ENCODE measurements at regions not wholly inside any gene's neighbourhood (a gene's known extent, or its start where the extent isn't known, plus 50 kb on each side); places are given as distances from the start of the nearest gene placed in this dataset.
"Not testable (repeated sequence)": the region's sequence is repeated elsewhere in the genome, so short reads cannot be mapped to it uniquely, and the experiment has no call there.

GRCh38 chr3:4166540-4166939 lies 136.6 kb upstream of the SETMAR start:
- DNase-seq (no peak), ATAC-seq (no peak)
- intact Hi-C loops (cut with DNase I, micrococcal nuclease), result no loop called here

DNA sequence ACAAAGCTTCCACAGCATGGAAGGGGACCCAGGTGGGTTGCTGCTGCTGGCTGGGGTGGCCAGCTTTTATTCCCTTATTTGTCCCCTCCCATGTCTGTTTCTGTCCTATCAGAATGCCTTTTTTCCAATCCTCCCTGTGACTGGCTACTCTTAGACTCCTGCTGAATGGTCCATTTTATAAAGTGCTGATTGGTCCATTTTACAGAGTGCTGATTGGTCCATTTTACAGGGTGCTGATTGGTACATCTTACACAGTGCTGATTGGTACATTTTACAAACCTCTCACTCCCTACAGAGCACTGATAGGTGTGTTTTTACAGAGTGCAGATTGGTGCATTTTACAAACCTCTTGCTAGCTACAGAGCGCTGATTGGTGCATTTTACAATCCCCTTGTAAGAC lies 135.9 kb upstream of the SETMAR start:
- H3K9me3 ChIP-seq; H3K36me3 ChIP-seq (ENCODE audit: low read depth); ATAC-seq; DNase-seq; intact Hi-C loops (cut with DNase I, micrococcal nuclease); H3K4me3 ChIP-seq; H3K4me1 ChIP-seq (ENCODE audit: low read depth): not testable (repeated sequence)

More at GRCh38 chr3:4166540-4166939, 136.6 kb upstream of the SETMAR start:
- no peaks in the 10 kb centered on the region for H3K36me3 ChIP-seq (ENCODE audit: low read depth)
- no peaks in the 10 kb centered on the region for H3K4me1 ChIP-seq (ENCODE audit: low read depth)
- no peak overlapping the region for H3K4me3 ChIP-seq
- TF ChIP-seq, protein P1, sequence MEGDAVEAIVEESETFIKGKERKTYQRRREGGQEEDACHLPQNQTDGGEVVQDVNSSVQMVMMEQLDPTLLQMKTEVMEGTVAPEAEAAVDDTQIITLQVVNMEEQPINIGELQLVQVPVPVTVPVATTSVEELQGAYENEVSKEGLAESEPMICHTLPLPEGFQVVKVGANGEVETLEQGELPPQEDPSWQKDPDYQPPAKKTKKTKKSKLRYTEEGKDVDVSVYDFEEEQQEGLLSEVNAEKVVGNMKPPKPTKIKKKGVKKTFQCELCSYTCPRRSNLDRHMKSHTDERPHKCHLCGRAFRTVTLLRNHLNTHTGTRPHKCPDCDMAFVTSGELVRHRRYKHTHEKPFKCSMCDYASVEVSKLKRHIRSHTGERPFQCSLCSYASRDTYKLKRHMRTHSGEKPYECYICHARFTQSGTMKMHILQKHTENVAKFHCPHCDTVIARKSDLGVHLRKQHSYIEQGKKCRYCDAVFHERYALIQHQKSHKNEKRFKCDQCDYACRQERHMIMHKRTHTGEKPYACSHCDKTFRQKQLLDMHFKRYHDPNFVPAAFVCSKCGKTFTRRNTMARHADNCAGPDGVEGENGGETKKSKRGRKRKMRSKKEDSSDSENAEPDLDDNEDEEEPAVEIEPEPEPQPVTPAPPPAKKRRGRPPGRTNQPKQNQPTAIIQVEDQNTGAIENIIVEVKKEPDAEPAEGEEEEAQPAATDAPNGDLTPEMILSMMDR (IDR thresholded peaks at IDR 0.05), result no peak
- H3K9me3 ChIP-seq, result no peaks in the 10 kb centered on the region

GRCh38 chr3:4174791-4175190 lies 128.4 kb upstream of the SETMAR start:
- no peaks in the 10 kb centered on the region for H3K4me1 ChIP-seq (ENCODE audit: low read depth)
- H3K4me3 ChIP-seq, result no peak overlapping the region
- peaks cover 3% of the 10 kb centered on the region for H3K9me3 ChIP-seq
- TF ChIP-seq, protein P1 (IDR thresholded peaks at IDR 0.05), result no peak
- ATAC-seq (no peak), DNase-seq (peak in 1 of 3 donors; percentile 6)
- intact Hi-C loops (cut with DNase I, micrococcal nuclease), result no loop called here
- no peaks in the 10 kb centered on the region for H3K36me3 ChIP-seq (ENCODE audit: low read depth)

DNA sequence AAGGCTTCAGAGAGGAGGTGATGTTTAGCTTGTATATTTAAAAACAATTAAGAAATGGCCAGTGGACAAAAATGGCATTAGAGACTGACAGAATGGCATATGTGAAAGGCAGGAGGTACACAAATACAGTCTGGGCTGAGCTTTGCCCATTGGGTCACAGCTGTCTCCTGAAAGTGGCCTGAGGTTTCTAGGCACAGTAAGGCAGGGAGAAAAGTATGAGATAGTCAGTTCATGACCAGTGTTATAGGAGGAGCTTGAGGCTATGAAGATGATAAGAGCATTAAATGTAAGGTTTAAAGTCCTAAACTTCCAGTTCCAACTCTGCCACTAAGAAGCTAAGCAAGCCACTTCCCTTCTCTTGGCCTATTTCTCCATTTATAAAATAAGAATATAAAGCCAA lies 111.2 kb upstream of the SETMAR start:
- TF ChIP-seq, protein P1 (IDR thresholded peaks at IDR 0.05), result no peak
- H3K4me3 ChIP-seq, result no peak overlapping the region
- no peak for ATAC-seq
- no peaks in the 10 kb centered on the region for H3K36me3 ChIP-seq (ENCODE audit: low read depth)
- no peaks in the 10 kb centered on the region for H3K9me3 ChIP-seq
- H3K4me1 ChIP-seq (ENCODE audit: low read depth), result no peaks in the 10 kb centered on the region
- intact Hi-C loops (cut with DNase I, micrococcal nuclease), result no loop called here
- DNase-seq, result no peak

DNA sequence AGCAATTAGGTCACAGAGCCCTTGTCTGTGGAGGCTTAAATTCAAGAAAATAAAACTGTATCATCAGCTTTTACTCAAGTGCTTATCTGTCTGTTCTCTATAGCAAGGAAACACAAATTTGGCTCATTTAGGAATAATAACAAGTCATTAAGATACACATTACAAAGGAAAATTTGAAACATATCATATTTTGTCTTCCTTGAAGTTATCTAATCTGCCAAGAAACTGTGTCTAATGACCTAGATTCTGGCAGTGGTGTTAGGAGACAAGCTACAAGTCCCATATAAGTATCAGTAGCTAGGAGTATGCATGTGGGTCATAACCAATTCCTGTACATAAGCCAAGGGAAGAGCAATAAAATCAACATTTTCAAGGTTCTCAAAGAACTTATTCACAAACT lies 108.2 kb upstream of the SETMAR start:
- Histone ChIP-seq H3K9me3 (no peaks in the 10 kb centered on the region), H3K4me3 (no peak overlapping the region), H3K4me1 (ENCODE audit: low read depth) (no peaks in the 10 kb centered on the region), H3K36me3 (ENCODE audit: low read depth) (no peaks in the 10 kb centered on the region)
- intact Hi-C loops (cut with DNase I, micrococcal nuclease), result no loop called here
- TF ChIP-seq, protein P1 (IDR thresholded peaks at IDR 0.05), result no peak
- DNase-seq (no peak), ATAC-seq (no peak)

DNA sequence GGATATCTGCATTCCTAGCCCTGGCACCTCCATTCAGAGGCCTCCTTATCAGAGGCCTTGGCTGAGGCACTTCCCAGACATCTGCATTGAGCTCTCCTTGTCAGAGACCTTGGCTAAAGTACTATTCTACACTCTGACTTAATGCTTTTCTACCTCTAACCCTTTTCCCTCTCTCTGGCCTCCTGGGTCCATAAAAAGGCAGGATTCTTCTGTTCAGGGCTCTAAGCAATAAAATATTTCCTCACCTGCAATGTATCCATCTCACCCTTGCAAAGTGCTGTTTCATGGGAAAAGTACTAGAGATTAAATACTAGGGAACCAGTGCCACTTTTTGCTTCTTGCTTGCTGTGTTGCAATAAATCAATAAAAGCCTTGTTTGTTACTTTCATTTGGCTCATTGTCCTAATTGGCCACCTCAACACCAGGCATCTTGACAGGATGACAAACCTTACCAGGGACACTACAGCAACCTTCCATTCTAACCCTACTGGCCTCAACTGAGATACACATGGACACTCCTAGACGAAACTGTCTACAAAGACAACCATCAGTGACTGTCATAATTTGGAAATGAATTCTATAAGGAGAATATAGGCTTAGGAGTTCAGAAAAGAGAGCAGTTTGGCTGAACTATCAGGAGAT lies 106.5 kb upstream of the SETMAR start:
- intact Hi-C loops (cut with DNase I, micrococcal nuclease), result no loop called here
- Histone ChIP-seq H3K9me3 (no peaks in the 10 kb centered on the region), H3K4me1 (ENCODE audit: low read depth) (no peaks in the 10 kb centered on the region), H3K4me3 (no peak overlapping the region), H3K36me3 (ENCODE audit: low read depth) (no peaks in the 10 kb centered on the region)
- no peak for DNase-seq
- TF ChIP-seq, protein P1 (IDR thresholded peaks at IDR 0.05), result no peak
- no peak for ATAC-seq
